ENCODE measurements at regions not wholly inside any gene's neighbourhood (a gene's known extent, or its start where the extent isn't known, plus 50 kb on each side); places are given as distances from the start of the nearest gene placed in this dataset.

DNA sequence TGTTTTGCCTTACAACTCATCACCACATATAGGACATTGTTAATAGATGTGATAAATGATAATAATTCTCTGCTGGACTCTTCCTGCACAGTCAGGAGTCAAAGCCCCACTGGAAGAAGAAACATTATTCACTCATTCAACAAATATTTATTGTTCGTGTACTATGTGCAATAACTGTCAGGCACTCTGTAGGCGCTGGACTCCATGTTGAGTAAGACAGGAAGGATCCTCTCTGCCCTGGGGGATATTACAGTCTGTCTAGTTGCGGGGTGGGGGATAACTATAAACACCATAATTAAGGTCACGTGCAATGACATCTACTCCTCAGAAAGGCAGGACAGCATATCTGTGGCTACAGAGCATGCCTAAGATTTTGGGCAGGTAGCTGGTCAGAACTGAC, 281.1 kb downstream of the FAT3 start:
- H3K4me1 ChIP-seq (ENCODE audit: control insufficient read depth in 5 of 5, insufficient read depth in 5 of 5, low read length in 5 of 5) = no peaks in the 10 kb centered on the region
- no peak overlapping the region for H3K4me3 ChIP-seq (ENCODE audit: low read depth in 1 of 5, low read length in 5 of 5)
- no peaks in the 10 kb centered on the region for H3K9me3 ChIP-seq (ENCODE audit: control insufficient read depth in 5 of 5, low read length in 5 of 5)
- H3K27ac ChIP-seq (ENCODE audit: low read depth, low read length) = no peak overlapping the region
- no peak overlapping the region for H3K9ac ChIP-seq (ENCODE audit: low read length in 5 of 5)
- H3K27me3 ChIP-seq (ENCODE audit: control insufficient read depth in 5 of 5, insufficient read depth in 4 of 5, low read length in 5 of 5) = no peaks in the 10 kb centered on the region
- no peaks in the 10 kb centered on the region for H3K36me3 ChIP-seq (ENCODE audit: control insufficient read depth in 5 of 5, insufficient read depth in 5 of 5, low read length in 5 of 5)

DNA sequence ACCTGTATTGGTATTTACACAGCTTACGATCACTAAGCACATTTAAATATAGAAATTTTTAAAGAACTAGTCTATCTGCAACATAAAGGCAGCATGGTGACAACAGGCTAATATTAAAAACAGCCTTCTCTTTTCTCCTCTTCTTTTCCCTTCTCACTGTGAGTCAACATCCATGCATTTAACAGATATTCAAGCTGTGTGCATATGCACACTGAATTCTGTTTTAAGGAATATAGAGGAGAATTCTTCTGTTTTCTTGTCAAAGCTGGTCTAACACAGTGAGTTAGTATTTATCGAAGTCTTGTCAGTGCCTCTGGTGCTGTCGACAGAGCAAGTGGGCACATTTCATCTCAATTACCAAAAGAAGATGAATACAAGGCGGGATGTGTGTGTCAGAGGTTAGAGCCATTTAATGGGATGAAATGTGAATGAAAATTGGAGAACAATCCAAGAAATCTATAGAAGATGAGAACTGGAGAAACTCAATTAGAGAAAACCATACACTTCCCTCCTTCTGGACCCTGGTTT, 282.3 kb downstream of the FAT3 start:
- H3K9me3 ChIP-seq (ENCODE audit: control insufficient read depth in 5 of 5, low read length in 5 of 5) = no peaks in the 10 kb centered on the region
- H3K9ac ChIP-seq (ENCODE audit: low read length in 5 of 5) = no peak overlapping the region
- no peaks in the 10 kb centered on the region for H3K4me1 ChIP-seq (ENCODE audit: control insufficient read depth in 5 of 5, insufficient read depth in 5 of 5, low read length in 5 of 5)
- no peaks in the 10 kb centered on the region for H3K27me3 ChIP-seq (ENCODE audit: control insufficient read depth in 5 of 5, insufficient read depth in 4 of 5, low read length in 5 of 5)
- H3K36me3 ChIP-seq (ENCODE audit: control insufficient read depth in 5 of 5, insufficient read depth in 5 of 5, low read length in 5 of 5) = no peaks in the 10 kb centered on the region
- no peak overlapping the region for H3K4me3 ChIP-seq (ENCODE audit: low read depth in 1 of 5, low read length in 5 of 5)
- no peak overlapping the region for H3K27ac ChIP-seq (ENCODE audit: low read depth, low read length)

DNA sequence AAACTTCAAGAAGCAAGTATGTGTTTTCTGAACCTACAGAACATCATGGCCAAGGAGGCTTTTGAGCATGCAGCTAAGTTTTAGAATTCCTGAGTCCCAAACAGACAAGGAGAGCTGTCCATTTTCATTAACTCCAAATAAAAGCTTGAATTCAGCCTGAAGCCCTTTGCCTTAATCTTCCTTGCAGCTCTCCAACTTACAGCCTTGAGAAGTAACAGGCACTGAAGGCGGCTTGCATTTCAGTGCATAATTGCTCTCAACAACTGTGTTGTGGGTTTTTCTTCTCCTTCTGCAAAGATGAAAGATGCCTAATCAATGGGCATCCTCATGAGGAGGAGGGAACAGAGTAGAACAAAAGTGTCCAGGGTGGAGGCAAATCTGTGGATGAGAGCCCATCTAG, 286.0 kb downstream of the FAT3 start:
- no peak overlapping the region for H3K9ac ChIP-seq (ENCODE audit: low read length in 5 of 5)
- no peak overlapping the region for H3K27ac ChIP-seq (ENCODE audit: low read depth, low read length)
- no peaks in the 10 kb centered on the region for H3K4me1 ChIP-seq (ENCODE audit: control insufficient read depth in 5 of 5, insufficient read depth in 5 of 5, low read length in 5 of 5)

DNA sequence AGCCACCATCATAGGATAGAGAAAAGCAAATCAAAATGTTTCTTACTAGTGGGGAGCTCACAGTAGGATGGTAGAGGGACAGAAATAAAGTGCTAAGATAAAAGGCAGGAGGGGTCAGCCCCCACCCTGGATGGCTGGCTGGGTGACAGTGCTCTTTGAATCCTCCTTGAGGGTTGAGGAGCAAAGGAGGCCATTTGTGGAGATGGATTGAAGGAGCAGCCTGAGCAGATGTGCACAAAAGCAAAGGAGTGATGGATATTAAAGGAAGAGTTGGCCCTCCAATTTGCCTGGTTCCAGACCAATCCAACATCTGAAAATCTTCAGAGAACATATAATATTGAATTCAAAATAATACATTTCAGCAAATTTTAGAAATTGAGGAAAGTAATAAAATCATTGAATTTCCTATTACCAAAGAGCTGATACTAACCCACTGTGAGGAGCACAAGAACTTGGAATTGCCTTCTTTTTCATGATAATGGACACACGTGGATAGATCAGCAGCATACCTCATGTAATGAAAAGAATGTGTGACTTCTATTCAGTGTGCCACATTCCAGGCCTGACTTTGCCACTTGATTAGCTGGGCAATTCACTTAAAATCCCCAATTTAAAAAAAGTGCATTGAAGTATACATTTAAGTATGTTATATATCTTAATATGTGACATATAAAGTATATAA, 287.0 kb downstream of the FAT3 start:
- Histone ChIP-seq H3K9me3 (ENCODE audit: control insufficient read depth in 5 of 5, low read length in 5 of 5) (no peaks in the 10 kb centered on the region), H3K4me1 (ENCODE audit: control insufficient read depth in 5 of 5, insufficient read depth in 5 of 5, low read length in 5 of 5) (no peaks in the 10 kb centered on the region), H3K9ac (ENCODE audit: low read length in 5 of 5) (no peak overlapping the region), H3K27ac (ENCODE audit: low read depth, low read length) (no peak overlapping the region), H3K4me3 (ENCODE audit: low read depth in 1 of 5, low read length in 5 of 5) (no peak overlapping the region), H3K27me3 (ENCODE audit: control insufficient read depth in 5 of 5, insufficient read depth in 4 of 5, low read length in 5 of 5) (no peaks in the 10 kb centered on the region), H3K36me3 (ENCODE audit: control insufficient read depth in 5 of 5, insufficient read depth in 5 of 5, low read length in 5 of 5) (no peaks in the 10 kb centered on the region)

More for the DNA sequence above, 286.0 kb downstream of the FAT3 start:
- no peak overlapping the region for H3K4me3 ChIP-seq (ENCODE audit: low read depth in 1 of 5, low read length in 5 of 5)
- H3K9me3 ChIP-seq (ENCODE audit: control insufficient read depth in 5 of 5, low read length in 5 of 5) = no peaks in the 10 kb centered on the region
- H3K27me3 ChIP-seq (ENCODE audit: control insufficient read depth in 5 of 5, insufficient read depth in 4 of 5, low read length in 5 of 5) = no peaks in the 10 kb centered on the region
- H3K36me3 ChIP-seq (ENCODE audit: control insufficient read depth in 5 of 5, insufficient read depth in 5 of 5, low read length in 5 of 5) = no peaks in the 10 kb centered on the region

DNA sequence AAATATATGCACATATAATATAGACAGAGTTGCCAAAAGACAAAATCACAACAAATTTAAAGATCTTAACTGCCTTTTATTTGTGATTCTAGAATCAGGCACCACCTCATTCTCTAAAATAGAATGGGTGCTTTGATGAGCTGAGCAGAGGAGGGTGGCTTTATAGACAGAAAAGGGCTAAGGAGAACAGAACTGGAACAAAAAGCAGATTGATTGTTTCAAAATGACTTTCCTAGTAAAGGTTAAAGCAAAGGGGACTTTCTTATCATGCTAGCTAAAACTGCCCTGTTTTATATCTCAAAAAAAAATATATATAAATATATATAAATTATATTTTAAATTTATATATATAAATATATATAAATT, 287.6 kb downstream of the FAT3 start:
- Histone ChIP-seq H3K9me3 (ENCODE audit: control insufficient read depth in 5 of 5, low read length in 5 of 5) (no peaks in the 10 kb centered on the region), H3K9ac (ENCODE audit: low read length in 5 of 5) (no peak overlapping the region), H3K36me3 (ENCODE audit: control insufficient read depth in 5 of 5, insufficient read depth in 5 of 5, low read length in 5 of 5) (no peaks in the 10 kb centered on the region), H3K27me3 (ENCODE audit: control insufficient read depth in 5 of 5, insufficient read depth in 4 of 5, low read length in 5 of 5) (no peaks in the 10 kb centered on the region), H3K27ac (ENCODE audit: low read depth, low read length) (no peak overlapping the region), H3K4me3 (ENCODE audit: low read depth in 1 of 5, low read length in 5 of 5) (no peak overlapping the region), H3K4me1 (ENCODE audit: control insufficient read depth in 5 of 5, insufficient read depth in 5 of 5, low read length in 5 of 5) (no peaks in the 10 kb centered on the region)

DNA sequence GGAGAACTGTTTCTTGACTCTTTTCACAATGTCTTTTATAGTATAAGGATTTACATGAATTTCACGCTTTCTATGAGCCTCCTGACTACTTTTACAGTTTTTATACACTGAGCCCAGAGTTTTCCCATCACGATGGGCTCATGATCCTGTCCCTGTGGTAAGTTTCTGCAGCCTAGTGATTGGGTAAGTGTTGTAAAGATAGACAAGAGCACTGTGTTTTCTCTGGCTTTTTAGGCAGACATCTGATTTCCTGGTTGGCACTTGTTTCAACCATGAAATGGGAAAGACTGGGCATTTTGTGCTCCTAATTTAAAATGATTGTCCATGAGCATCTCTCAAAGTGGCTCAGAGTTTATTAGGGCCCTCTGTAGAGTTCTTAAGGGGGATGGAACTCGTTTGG, 299.0 kb downstream of the FAT3 start:
- Histone ChIP-seq H3K27ac (ENCODE audit: low read depth, low read length) (no peak overlapping the region), H3K9me3 (ENCODE audit: control insufficient read depth in 5 of 5, low read length in 5 of 5) (peaks cover 0 to 5% (median 0%) of the 10 kb centered on the region in 5 donors), H3K27me3 (ENCODE audit: control insufficient read depth in 5 of 5, insufficient read depth in 4 of 5, low read length in 5 of 5) (no peaks in the 10 kb centered on the region)

DNA sequence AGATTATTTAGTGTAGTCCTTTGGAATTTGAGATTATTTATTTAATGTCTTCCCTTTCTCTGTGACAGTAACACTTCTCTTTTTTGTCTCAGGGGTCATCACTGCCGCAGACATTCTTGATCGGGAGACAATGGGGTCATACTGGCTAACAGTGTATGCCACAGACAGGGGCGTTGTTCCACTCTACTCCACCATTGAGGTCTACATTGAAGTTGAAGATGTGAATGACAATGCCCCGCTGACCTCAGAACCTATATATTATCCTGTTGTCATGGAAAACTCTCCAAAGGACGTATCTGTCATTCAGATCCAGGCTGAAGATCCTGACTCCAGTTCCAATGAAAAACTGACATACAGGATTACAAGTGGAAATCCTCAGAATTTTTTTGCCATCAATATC, 299.9 kb downstream of the FAT3 start:
- Histone ChIP-seq H3K4me3 (ENCODE audit: low read depth in 1 of 5, low read length in 5 of 5) (no peak overlapping the region), H3K4me1 (ENCODE audit: control insufficient read depth in 5 of 5, insufficient read depth in 5 of 5, low read length in 5 of 5) (no peaks in the 10 kb centered on the region), H3K9ac (ENCODE audit: low read length in 5 of 5) (no peak overlapping the region), H3K9me3 (ENCODE audit: control insufficient read depth in 5 of 5, low read length in 5 of 5) (peaks cover 0 to 5% (median 0%) of the 10 kb centered on the region in 5 donors), H3K27ac (ENCODE audit: low read depth, low read length) (no peak overlapping the region), H3K27me3 (ENCODE audit: control insufficient read depth in 5 of 5, insufficient read depth in 4 of 5, low read length in 5 of 5) (no peaks in the 10 kb centered on the region), H3K36me3 (ENCODE audit: control insufficient read depth in 5 of 5, insufficient read depth in 5 of 5, low read length in 5 of 5) (no peaks in the 10 kb centered on the region)

More for the DNA sequence above, 299.0 kb downstream of the FAT3 start:
- H3K4me1 ChIP-seq (ENCODE audit: control insufficient read depth in 5 of 5, insufficient read depth in 5 of 5, low read length in 5 of 5) = no peaks in the 10 kb centered on the region
- H3K4me3 ChIP-seq (ENCODE audit: low read depth in 1 of 5, low read length in 5 of 5) = no peak overlapping the region
- no peaks in the 10 kb centered on the region for H3K36me3 ChIP-seq (ENCODE audit: control insufficient read depth in 5 of 5, insufficient read depth in 5 of 5, low read length in 5 of 5)
- H3K9ac ChIP-seq (ENCODE audit: low read length in 5 of 5) = no peak overlapping the region

DNA sequence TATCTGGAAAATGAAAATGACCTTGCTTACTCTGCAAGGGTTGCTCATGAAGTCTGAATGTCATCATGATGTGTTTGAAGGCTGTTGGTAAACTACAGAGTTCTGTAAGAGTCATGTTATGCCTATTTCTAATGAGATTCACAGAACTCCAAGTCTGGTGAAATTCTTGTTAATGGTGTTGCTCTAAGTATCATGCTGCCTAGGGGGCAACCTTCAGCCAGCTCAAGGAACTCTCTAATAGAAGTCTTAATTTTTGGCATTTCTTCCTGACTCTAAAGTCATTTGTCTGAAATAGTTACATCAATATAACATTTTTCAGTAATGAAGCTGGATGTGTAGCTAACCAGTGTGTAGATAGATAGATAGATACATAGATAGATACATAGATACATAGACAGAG, 302.8 kb downstream of the FAT3 start:
- Histone ChIP-seq H3K4me1 (ENCODE audit: control insufficient read depth in 5 of 5, insufficient read depth in 5 of 5, low read length in 5 of 5) (no peaks in the 10 kb centered on the region), H3K36me3 (ENCODE audit: control insufficient read depth in 5 of 5, insufficient read depth in 5 of 5, low read length in 5 of 5) (no peaks in the 10 kb centered on the region), H3K27me3 (ENCODE audit: control insufficient read depth in 5 of 5, insufficient read depth in 4 of 5, low read length in 5 of 5) (no peaks in the 10 kb centered on the region), H3K9me3 (ENCODE audit: control insufficient read depth in 5 of 5, low read length in 5 of 5) (no peaks in the 10 kb centered on the region), H3K4me3 (ENCODE audit: low read depth in 1 of 5, low read length in 5 of 5) (no peak overlapping the region), H3K27ac (ENCODE audit: low read depth, low read length) (no peak overlapping the region), H3K9ac (ENCODE audit: low read length in 5 of 5) (no peak overlapping the region)

DNA sequence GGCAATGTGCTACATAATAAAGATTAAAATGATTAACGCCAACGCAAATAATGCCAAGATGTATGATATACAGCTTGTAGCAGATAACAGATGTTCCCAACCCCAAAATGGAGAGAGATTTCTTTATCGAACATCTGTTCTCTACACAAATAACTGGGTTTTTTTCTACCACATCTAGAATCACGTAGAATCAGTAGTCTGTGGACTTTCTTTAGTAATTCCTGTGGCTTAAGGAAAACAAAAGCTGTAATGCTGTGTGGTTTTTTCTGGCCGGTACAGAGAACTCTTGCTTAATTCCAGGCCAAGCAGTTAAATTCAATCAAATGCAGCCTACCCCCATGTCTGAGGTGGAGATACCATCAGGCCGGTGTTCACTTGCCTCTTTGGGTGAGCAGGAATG, 303.4 kb downstream of the FAT3 start:
- H3K4me1 ChIP-seq (ENCODE audit: control insufficient read depth in 5 of 5, insufficient read depth in 5 of 5, low read length in 5 of 5) = no peaks in the 10 kb centered on the region
- no peaks in the 10 kb centered on the region for H3K9me3 ChIP-seq (ENCODE audit: control insufficient read depth in 5 of 5, low read length in 5 of 5)
- no peaks in the 10 kb centered on the region for H3K36me3 ChIP-seq (ENCODE audit: control insufficient read depth in 5 of 5, insufficient read depth in 5 of 5, low read length in 5 of 5)
- H3K9ac ChIP-seq (ENCODE audit: low read length in 5 of 5) = no peak overlapping the region
- H3K27ac ChIP-seq (ENCODE audit: low read depth, low read length) = no peak overlapping the region
- no peaks in the 10 kb centered on the region for H3K27me3 ChIP-seq (ENCODE audit: control insufficient read depth in 5 of 5, insufficient read depth in 4 of 5, low read length in 5 of 5)
- H3K4me3 ChIP-seq (ENCODE audit: low read depth in 1 of 5, low read length in 5 of 5) = no peak overlapping the region

DNA sequence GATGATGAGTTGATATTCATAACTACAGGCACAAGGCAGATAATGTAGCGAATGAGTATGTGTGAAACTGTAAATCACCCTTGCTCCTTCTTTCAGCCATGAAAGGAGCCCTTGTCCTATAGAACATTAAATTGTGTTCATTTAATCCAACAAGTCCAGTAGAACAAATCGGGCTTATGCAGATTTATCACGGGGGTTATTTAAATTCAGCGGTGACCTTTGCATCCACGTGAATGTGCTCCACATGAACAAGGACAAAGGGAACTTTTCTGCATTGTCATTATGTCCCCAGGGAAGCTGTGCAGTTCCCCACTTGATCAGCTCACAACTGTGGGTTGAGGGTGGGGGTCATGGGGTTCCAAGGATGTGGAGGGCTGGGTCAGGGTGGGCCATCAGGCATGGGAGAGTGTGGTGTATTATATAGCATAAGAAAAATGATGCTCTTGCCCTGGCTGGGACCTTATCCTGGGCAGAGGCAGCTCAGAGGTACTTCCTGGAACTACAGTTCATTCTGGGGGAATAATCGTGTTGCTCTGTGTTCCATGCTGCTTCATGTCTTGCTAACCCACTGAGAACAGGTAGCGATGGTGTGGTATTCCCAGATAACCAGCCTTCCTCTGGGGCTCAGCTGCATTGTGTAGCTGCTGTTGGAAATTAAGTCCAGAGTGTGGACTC, 306.6 kb downstream of the FAT3 start:
- Histone ChIP-seq H3K36me3 (ENCODE audit: control insufficient read depth in 5 of 5, insufficient read depth in 5 of 5, low read length in 5 of 5) (no peaks in the 10 kb centered on the region), H3K9ac (ENCODE audit: low read length in 5 of 5) (no peak overlapping the region), H3K27ac (ENCODE audit: low read depth, low read length) (no peak overlapping the region), H3K9me3 (ENCODE audit: control insufficient read depth in 5 of 5, low read length in 5 of 5) (no peaks in the 10 kb centered on the region), H3K4me1 (ENCODE audit: control insufficient read depth in 5 of 5, insufficient read depth in 5 of 5, low read length in 5 of 5) (no peaks in the 10 kb centered on the region), H3K4me3 (ENCODE audit: low read depth in 1 of 5, low read length in 5 of 5) (no peak overlapping the region), H3K27me3 (ENCODE audit: control insufficient read depth in 5 of 5, insufficient read depth in 4 of 5, low read length in 5 of 5) (no peaks in the 10 kb centered on the region)
